Activated CD4-positive, alpha-beta T cell treated with anti-CD3 and anti-CD28 coated beads, Interleukin-2, amount 50 U/mL, for 24 hours (primary cell): ENCODE measurements at regions not wholly inside any gene's neighbourhood (a gene's known extent, or its start where the extent isn't known, plus 50 kb on each side); places are given as distances from the start of the nearest gene placed in this dataset.

Source experiments
- DNase-seq, 2 donors: peaks; one replicate each; pipeline ENCODE4 v3.0.0-alpha.2; 2020; ENCODE audit warnings: low read depth in 1 of 2, low spot score in 1 of 2

- DNase-seq, result no peak
Observed at GRCh38 chr6:168791917-168792316, 350.9 kb downstream of the SMOC2 start.

GRCh38 chr6:168789699-168790098, 348.7 kb downstream of the SMOC2 start:
- DNase-seq, result no peak

- no peak for DNase-seq
Observed at GRCh38 chr6:168785720-168786511, 344.9 kb downstream of the SMOC2 start.

- DNase-seq, result no peak
Observed at GRCh38 chr6:168784426-168784825, 343.4 kb downstream of the SMOC2 start.

- no peak for DNase-seq
Observed at GRCh38 chr6:168783720-168784119, 342.7 kb downstream of the SMOC2 start.

GRCh38 chr6:168782187-168782751, 341.3 kb downstream of the SMOC2 start:
- no peak for DNase-seq

- DNase-seq, result no peak
Observed at GRCh38 chr6:168778201-168778600, 337.2 kb downstream of the SMOC2 start.

GRCh38 chr6:168774381-168774780, 333.4 kb downstream of the SMOC2 start:
- no peak for DNase-seq

GRCh38 chr6:168773788-168774187, 332.8 kb downstream of the SMOC2 start:
- DNase-seq, result no peak

GRCh38 chr6:168765752-168766151, 324.8 kb downstream of the SMOC2 start:
- no peak for DNase-seq

- no peak for DNase-seq
Observed at GRCh38 chr6:168756009-168756634, 315.1 kb downstream of the SMOC2 start.

GRCh38 chr6:168746643-168747042, 305.7 kb downstream of the SMOC2 start:
- DNase-seq, result no peak

GRCh38 chr6:168746013-168746412, 305.0 kb downstream of the SMOC2 start:
- no peak for DNase-seq

- DNase-seq, result no peak
Observed at GRCh38 chr6:168744861-168745260, 303.9 kb downstream of the SMOC2 start.

GRCh38 chr6:168741942-168742782, 301.2 kb downstream of the SMOC2 start:
- DNase-seq, result no peak

- DNase-seq, result no peak
Observed at GRCh38 chr6:168741305-168741704, 300.3 kb downstream of the SMOC2 start.

- DNase-seq, result no peak
Observed at GRCh38 chr6:168739381-168739780, 298.4 kb downstream of the SMOC2 start.

- DNase-seq, result no peak
Observed at GRCh38 chr6:168737481-168737880, 296.5 kb downstream of the SMOC2 start.

GRCh38 chr6:168737014-168737413, 296.0 kb downstream of the SMOC2 start:
- DNase-seq, result no peak

GRCh38 chr6:168736039-168736438, 295.1 kb downstream of the SMOC2 start:
- no peak for DNase-seq

- no peak for DNase-seq
Observed at GRCh38 chr6:168735268-168735949, 294.4 kb downstream of the SMOC2 start.
